ENCODE measurements at regions not wholly inside any gene's neighbourhood (a gene's known extent, or its start where the extent isn't known, plus 50 kb on each side); places are given as distances from the start of the nearest gene placed in this dataset.

DNA sequence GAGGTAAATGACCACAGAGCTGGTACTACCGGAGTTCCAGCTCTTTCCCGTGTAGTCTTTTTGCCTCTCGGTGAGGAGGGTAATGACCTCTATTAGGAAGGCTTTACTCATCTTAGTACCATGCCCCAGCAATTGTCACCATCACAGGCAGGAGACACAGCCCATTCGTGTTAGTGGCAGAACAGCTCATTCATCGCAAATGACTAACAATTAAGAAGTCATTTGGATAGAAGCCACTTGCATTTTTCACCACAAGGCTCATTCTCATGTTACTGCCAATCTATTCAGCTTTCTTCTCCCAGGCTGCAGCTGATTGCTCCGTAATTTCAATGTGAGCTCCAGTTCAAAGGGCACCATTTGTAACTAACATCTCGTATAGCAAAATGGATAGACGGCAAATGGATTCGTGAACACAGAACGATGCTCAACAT, 718.8 kb upstream of the TMEM132C start:
- Histone ChIP-seq H2AFZ (ENCODE audit: low read length) (no peak overlapping the region), H4K20me1 (ENCODE audit: insufficient read depth, low read length) (no peaks in the 10 kb centered on the region), H3K79me2 (ENCODE audit: insufficient read depth, low read depth, low read length) (no peaks in the 10 kb centered on the region), H3K4me2 (ENCODE audit: low read length) (no peak overlapping the region), H3K27ac (ENCODE audit: low read depth, low read length, poor library complexity, severe bottlenecking) (no peak overlapping the region), H3K4me1 (ENCODE audit: insufficient read depth, low read length, poor library complexity, severe bottlenecking) (no peaks in the 10 kb centered on the region), H3K36me3 (ENCODE audit: insufficient read depth, low read length) (no peaks in the 10 kb centered on the region), H3K9me2 (ENCODE audit: insufficient read depth, low read length) (no peaks in the 10 kb centered on the region), H3K9me3 (ENCODE audit: low read length) (no peaks in the 10 kb centered on the region), H3K4me3 (ENCODE audit: low read depth, low read length, poor library complexity, severe bottlenecking) (no peak overlapping the region)
- ChIA-PET POLR2A (no interaction called here), CTCF (ENCODE audit: unreplicated experiment) (no interaction called here)
- TF ChIP-seq EZH2phosphoT487 (IDR thresholded peaks at IDR 0.05; ENCODE audit: borderline replicate concordance, low read depth, low read length): no peak
- TF ChIP-seq CTCF (conservative IDR thresholded peaks at IDR 0.05; ENCODE audit: low read length): no peak
- intact Hi-C loops (cut with micrococcal nuclease; ENCODE audit: unreplicated experiment): no loop called here
- no TSS peak for BruUV-seq (replicated peaks)
- DNase-seq (ENCODE audit: low spot score): no peak

GRCh38 chr12:127550271-127550670, 716.7 kb upstream of the TMEM132C start:
- no peaks in the 10 kb centered on the region for H3K9me2 ChIP-seq (ENCODE audit: insufficient read depth, low read length)
- H3K9me3 ChIP-seq (ENCODE audit: low read length): no peaks in the 10 kb centered on the region
- TF ChIP-seq EZH2phosphoT487 (IDR thresholded peaks at IDR 0.05; ENCODE audit: borderline replicate concordance, low read depth, low read length): no peak
- TF ChIP-seq CTCF (conservative IDR thresholded peaks at IDR 0.05; ENCODE audit: low read length): no peak
- no peak for DNase-seq (ENCODE audit: low spot score)
- no peaks in the 10 kb centered on the region for H3K4me1 ChIP-seq (ENCODE audit: insufficient read depth, low read length, poor library complexity, severe bottlenecking)
- intact Hi-C loops (cut with micrococcal nuclease; ENCODE audit: unreplicated experiment): no loop called here
- H4K20me1 ChIP-seq (ENCODE audit: insufficient read depth, low read length): no peaks in the 10 kb centered on the region
- CTCF ChIA-PET (ENCODE audit: unreplicated experiment): no interaction called here
- no peaks in the 10 kb centered on the region for H3K36me3 ChIP-seq (ENCODE audit: insufficient read depth, low read length)
- no peak overlapping the region for H3K27ac ChIP-seq (ENCODE audit: low read depth, low read length, poor library complexity, severe bottlenecking)
- H2AFZ ChIP-seq (ENCODE audit: low read length): no peak overlapping the region
- POLR2A ChIA-PET: no interaction called here
- no peak overlapping the region for H3K4me3 ChIP-seq (ENCODE audit: low read depth, low read length, poor library complexity, severe bottlenecking)
- H3K4me2 ChIP-seq (ENCODE audit: low read length): no peak overlapping the region
- BruUV-seq (replicated peaks): no TSS peak
- H3K79me2 ChIP-seq (ENCODE audit: insufficient read depth, low read depth, low read length): no peaks in the 10 kb centered on the region

GRCh38 chr12:127552838-127553237, 714.1 kb upstream of the TMEM132C start:
- no peaks in the 10 kb centered on the region for H3K9me2 ChIP-seq (ENCODE audit: insufficient read depth, low read length)
- POLR2A ChIA-PET: no interaction called here
- no peak overlapping the region for H2AFZ ChIP-seq (ENCODE audit: low read length)
- no peak overlapping the region for H3K27ac ChIP-seq (ENCODE audit: low read depth, low read length, poor library complexity, severe bottlenecking)
- no peaks in the 10 kb centered on the region for H3K36me3 ChIP-seq (ENCODE audit: insufficient read depth, low read length)
- BruUV-seq (replicated peaks): no TSS peak
- H3K4me3 ChIP-seq (ENCODE audit: low read depth, low read length, poor library complexity, severe bottlenecking): no peak overlapping the region
- no peaks in the 10 kb centered on the region for H4K20me1 ChIP-seq (ENCODE audit: insufficient read depth, low read length)
- CTCF ChIA-PET (ENCODE audit: unreplicated experiment): no interaction called here
- intact Hi-C loops (cut with micrococcal nuclease; ENCODE audit: unreplicated experiment): no loop called here
- no peaks in the 10 kb centered on the region for H3K4me1 ChIP-seq (ENCODE audit: insufficient read depth, low read length, poor library complexity, severe bottlenecking)
- DNase-seq (ENCODE audit: low spot score): no peak
- TF ChIP-seq CTCF (conservative IDR thresholded peaks at IDR 0.05; ENCODE audit: low read length): no peak
- no peak for TF ChIP-seq EZH2phosphoT487 (IDR thresholded peaks at IDR 0.05; ENCODE audit: borderline replicate concordance, low read depth, low read length)
- no peak overlapping the region for H3K4me2 ChIP-seq (ENCODE audit: low read length)
- H3K9me3 ChIP-seq (ENCODE audit: low read length): no peaks in the 10 kb centered on the region
- no peaks in the 10 kb centered on the region for H3K79me2 ChIP-seq (ENCODE audit: insufficient read depth, low read depth, low read length)
